ENCODE measurements at regions not wholly inside any gene's neighbourhood (a gene's known extent, or its start where the extent isn't known, plus 50 kb on each side); places are given as distances from the start of the nearest gene placed in this dataset.

DNA sequence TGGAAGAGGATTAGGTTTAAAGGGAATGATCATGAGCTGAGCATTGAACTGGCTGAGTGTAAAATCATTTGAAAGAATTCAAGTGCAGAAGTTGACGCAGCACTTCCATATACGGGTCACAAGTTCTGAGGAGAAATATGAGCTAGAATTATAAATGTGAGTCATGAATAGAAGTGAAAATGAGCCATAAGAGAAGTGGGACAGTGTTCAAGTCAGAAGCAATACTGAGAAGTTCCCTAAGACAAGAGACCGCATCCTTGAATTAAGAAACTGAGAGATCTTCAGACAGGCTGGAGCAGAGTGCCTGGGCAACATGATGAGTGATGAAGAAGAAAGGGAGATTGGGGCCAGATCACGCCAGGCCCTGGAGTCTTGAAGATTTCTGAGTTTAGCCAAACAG is 209.7 kb downstream of the TBX18 start:
- no peaks in the 10 kb centered on the region for H3K4me1 Mint-ChIP-seq
- H4K20me1 ChIP-seq (replicated peaks; ENCODE audit: insufficient read depth) = no peaks in the 10 kb centered on the region
- H3K27me3 Mint-ChIP-seq (ENCODE audit: insufficient read depth, low read depth, poor library complexity) = peaks cover 3% of the 10 kb centered on the region
- DNase-seq (ENCODE audit: low spot score) = no peak
- H3K27ac ChIP-seq (ENCODE audit: low read depth) = no peak overlapping the region
- H2AFZ ChIP-seq = no peak overlapping the region
- H3K4me2 ChIP-seq = no peak overlapping the region
- H3K9me2 ChIP-seq (ENCODE audit: insufficient read depth) = no peaks in the 10 kb centered on the region; the same call in 1 of the 2 replicates
- no peaks in the 10 kb centered on the region for H3K79me2 ChIP-seq (replicated peaks; ENCODE audit: insufficient read depth)
- H3F3A ChIP-seq (replicated peaks; ENCODE audit: low read depth) = no peaks in the 10 kb centered on the region
- H3K36me3 Mint-ChIP-seq (ENCODE audit: low read depth) = no peaks in the 10 kb centered on the region
- H3K4me3 Mint-ChIP-seq = no peak overlapping the region
- TF ChIP-seq, protein P1, sequence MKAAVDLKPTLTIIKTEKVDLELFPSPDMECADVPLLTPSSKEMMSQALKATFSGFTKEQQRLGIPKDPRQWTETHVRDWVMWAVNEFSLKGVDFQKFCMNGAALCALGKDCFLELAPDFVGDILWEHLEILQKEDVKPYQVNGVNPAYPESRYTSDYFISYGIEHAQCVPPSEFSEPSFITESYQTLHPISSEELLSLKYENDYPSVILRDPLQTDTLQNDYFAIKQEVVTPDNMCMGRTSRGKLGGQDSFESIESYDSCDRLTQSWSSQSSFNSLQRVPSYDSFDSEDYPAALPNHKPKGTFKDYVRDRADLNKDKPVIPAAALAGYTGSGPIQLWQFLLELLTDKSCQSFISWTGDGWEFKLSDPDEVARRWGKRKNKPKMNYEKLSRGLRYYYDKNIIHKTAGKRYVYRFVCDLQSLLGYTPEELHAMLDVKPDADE (IDR thresholded peaks at IDR 0.05) = no peak
- TF ChIP-seq EZH2phosphoT487 (IDR thresholded peaks at IDR 0.05; ENCODE audit: unreplicated experiment) = no peak
- TF ChIP-seq, protein P2, sequence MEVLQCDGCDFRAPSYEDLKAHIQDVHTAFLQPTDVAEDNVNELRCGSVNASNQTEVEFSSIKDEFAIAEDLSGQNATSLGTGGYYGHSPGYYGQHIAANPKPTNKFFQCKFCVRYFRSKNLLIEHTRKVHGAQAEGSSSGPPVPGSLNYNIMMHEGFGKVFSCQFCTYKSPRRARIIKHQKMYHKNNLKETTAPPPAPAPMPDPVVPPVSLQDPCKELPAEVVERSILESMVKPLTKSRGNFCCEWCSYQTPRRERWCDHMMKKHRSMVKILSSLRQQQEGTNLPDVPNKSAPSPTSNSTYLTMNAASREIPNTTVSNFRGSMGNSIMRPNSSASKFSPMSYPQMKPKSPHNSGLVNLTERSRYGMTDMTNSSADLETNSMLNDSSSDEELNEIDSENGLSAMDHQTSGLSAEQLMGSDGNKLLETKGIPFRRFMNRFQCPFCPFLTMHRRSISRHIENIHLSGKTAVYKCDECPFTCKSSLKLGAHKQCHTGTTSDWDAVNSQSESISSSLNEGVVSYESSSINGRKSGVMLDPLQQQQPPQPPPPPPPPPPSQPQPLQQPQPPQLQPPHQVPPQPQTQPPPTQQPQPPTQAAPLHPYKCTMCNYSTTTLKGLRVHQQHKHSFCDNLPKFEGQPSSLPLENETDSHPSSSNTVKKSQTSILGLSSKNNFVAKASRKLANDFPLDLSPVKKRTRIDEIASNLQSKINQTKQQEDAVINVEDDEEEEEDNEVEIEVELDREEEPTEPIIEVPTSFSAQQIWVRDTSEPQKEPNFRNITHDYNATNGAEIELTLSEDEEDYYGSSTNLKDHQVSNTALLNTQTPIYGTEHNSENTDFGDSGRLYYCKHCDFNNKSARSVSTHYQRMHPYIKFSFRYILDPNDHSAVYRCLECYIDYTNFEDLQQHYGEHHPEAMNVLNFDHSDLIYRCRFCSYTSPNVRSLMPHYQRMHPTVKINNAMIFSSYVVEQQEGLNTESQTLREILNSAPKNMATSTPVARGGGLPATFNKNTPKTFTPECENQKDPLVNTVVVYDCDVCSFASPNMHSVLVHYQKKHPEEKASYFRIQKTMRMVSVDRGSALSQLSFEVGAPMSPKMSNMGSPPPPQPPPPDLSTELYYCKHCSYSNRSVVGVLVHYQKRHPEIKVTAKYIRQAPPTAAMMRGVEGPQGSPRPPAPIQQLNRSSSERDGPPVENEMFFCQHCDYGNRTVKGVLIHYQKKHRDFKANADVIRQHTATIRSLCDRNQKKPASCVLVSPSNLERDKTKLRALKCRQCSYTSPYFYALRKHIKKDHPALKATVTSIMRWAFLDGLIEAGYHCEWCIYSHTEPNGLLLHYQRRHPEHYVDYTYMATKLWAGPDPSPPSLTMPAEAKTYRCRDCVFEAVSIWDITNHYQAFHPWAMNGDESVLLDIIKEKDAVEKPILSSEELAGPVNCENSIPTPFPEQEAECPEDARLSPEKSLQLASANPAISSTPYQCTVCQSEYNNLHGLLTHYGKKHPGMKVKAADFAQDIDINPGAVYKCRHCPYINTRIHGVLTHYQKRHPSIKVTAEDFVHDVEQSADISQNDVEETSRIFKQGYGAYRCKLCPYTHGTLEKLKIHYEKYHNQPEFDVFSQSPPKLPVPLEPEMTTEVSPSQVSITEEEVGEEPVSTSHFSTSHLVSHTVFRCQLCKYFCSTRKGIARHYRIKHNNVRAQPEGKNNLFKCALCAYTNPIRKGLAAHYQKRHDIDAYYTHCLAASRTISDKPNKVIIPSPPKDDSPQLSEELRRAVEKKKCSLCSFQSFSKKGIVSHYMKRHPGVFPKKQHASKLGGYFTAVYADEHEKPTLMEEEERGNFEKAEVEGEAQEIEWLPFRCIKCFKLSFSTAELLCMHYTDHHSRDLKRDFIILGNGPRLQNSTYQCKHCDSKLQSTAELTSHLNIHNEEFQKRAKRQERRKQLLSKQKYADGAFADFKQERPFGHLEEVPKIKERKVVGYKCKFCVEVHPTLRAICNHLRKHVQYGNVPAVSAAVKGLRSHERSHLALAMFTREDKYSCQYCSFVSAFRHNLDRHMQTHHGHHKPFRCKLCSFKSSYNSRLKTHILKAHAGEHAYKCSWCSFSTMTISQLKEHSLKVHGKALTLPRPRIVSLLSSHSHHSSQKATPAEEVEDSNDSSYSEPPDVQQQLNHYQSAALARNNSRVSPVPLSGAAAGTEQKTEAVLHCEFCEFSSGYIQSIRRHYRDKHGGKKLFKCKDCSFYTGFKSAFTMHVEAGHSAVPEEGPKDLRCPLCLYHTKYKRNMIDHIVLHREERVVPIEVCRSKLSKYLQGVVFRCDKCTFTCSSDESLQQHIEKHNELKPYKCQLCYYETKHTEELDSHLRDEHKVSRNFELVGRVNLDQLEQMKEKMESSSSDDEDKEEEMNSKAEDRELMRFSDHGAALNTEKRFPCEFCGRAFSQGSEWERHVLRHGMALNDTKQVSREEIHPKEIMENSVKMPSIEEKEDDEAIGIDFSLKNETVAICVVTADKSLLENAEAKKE (CRISPR knock-in tag; IDR thresholded peaks at IDR 0.05) = no peak
- TF ChIP-seq STAT1 (IDR thresholded peaks at IDR 0.05; ENCODE audit: unreplicated experiment) = no peak
- TF ChIP-seq NANOG (IDR thresholded peaks at IDR 0.05; ENCODE audit: borderline replicate concordance) = no peak
- TF ChIP-seq ZNF114 (CRISPR knock-in tag; IDR thresholded peaks at IDR 0.05) = no peak
- TF ChIP-seq POLR2AphosphoS5 (IDR thresholded peaks at IDR 0.05; ENCODE audit: low read depth) = no peak
- TF ChIP-seq, protein P3, sequence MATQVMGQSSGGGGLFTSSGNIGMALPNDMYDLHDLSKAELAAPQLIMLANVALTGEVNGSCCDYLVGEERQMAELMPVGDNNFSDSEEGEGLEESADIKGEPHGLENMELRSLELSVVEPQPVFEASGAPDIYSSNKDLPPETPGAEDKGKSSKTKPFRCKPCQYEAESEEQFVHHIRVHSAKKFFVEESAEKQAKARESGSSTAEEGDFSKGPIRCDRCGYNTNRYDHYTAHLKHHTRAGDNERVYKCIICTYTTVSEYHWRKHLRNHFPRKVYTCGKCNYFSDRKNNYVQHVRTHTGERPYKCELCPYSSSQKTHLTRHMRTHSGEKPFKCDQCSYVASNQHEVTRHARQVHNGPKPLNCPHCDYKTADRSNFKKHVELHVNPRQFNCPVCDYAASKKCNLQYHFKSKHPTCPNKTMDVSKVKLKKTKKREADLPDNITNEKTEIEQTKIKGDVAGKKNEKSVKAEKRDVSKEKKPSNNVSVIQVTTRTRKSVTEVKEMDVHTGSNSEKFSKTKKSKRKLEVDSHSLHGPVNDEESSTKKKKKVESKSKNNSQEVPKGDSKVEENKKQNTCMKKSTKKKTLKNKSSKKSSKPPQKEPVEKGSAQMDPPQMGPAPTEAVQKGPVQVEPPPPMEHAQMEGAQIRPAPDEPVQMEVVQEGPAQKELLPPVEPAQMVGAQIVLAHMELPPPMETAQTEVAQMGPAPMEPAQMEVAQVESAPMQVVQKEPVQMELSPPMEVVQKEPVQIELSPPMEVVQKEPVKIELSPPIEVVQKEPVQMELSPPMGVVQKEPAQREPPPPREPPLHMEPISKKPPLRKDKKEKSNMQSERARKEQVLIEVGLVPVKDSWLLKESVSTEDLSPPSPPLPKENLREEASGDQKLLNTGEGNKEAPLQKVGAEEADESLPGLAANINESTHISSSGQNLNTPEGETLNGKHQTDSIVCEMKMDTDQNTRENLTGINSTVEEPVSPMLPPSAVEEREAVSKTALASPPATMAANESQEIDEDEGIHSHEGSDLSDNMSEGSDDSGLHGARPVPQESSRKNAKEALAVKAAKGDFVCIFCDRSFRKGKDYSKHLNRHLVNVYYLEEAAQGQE (IDR thresholded peaks at IDR 0.05; ENCODE audit: unreplicated experiment) = no peak
- no peak for TF ChIP-seq JUNB (IDR thresholded peaks at IDR 0.05; ENCODE audit: unreplicated experiment)
- TF ChIP-seq ZNF331 (CRISPR knock-in tag; IDR thresholded peaks at IDR 0.05; ENCODE audit: low read depth) = no peak
- no peak for TF ChIP-seq CREB1 (CRISPR knock-in tag; IDR thresholded peaks at IDR 0.05; ENCODE audit: low read depth)
- TF ChIP-seq, protein P4, sequence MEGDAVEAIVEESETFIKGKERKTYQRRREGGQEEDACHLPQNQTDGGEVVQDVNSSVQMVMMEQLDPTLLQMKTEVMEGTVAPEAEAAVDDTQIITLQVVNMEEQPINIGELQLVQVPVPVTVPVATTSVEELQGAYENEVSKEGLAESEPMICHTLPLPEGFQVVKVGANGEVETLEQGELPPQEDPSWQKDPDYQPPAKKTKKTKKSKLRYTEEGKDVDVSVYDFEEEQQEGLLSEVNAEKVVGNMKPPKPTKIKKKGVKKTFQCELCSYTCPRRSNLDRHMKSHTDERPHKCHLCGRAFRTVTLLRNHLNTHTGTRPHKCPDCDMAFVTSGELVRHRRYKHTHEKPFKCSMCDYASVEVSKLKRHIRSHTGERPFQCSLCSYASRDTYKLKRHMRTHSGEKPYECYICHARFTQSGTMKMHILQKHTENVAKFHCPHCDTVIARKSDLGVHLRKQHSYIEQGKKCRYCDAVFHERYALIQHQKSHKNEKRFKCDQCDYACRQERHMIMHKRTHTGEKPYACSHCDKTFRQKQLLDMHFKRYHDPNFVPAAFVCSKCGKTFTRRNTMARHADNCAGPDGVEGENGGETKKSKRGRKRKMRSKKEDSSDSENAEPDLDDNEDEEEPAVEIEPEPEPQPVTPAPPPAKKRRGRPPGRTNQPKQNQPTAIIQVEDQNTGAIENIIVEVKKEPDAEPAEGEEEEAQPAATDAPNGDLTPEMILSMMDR (conservative IDR thresholded peaks at IDR 0.05; ENCODE audit: low read depth in 2 of 2) = no peak
- TF ChIP-seq EZH2 (IDR thresholded peaks at IDR 0.05; ENCODE audit: low read depth, unreplicated experiment) = no peak
- ATAC-seq = no peak
- H3K4me3 ChIP-seq = no peak overlapping the region
- no peaks in the 10 kb centered on the region for H3K36me3 ChIP-seq (ENCODE audit: insufficient read depth)
- no peaks in the 10 kb centered on the region for H3K4me1 ChIP-seq (ENCODE audit: insufficient read depth)
- peaks cover 3% of the 10 kb centered on the region; the same call in 1 of the 3 replicates for H3K9me3 Mint-ChIP-seq
- no peak overlapping the region for H3K27ac Mint-ChIP-seq
- H3K27me3 ChIP-seq (ENCODE audit: insufficient read depth) = no peaks in the 10 kb centered on the region
